H1 (cell line): ENCODE measurements at regions not wholly inside any gene's neighbourhood (a gene's known extent, or its start where the extent isn't known, plus 50 kb on each side); places are given as distances from the start of the nearest gene placed in this dataset.

ENCODE experiments used
- CTCF ChIA-PET: fragments of 300-600 bp; sonication (Branson Sonifier 250); formaldehyde crosslinking; loops from one replicate; lab custom pipeline; 2021; ENCODE audit not compliant: partially characterized antibody; lab: Charles Lee
- POLR2A ChIA-PET: fragments of 300-600 bp; sonication (Branson Sonifier 250); formaldehyde crosslinking; loops from one replicate; lab custom pipeline; 2021; ENCODE audit warnings: inconsistent platforms; ENCODE audit not compliant: partially characterized antibody; lab: Charles Lee
- DNase-seq, 2 experiments: peaks; one replicate each; pipeline versions ENCODE4 v3.0.0 to v3.0.0-alpha.2; 2010 to 2022; ENCODE audit warnings: low spot score in 2 of 2, low read depth in 1 of 2, mixed read lengths in 1 of 2
- FAIRE-seq: peaks from 2 replicates; lab custom pipeline; 2011; peaks lifted over from hg19 to GRCh38; lab: Jason Lieb, UNC
- H2AFZ ChIP-seq: 2 replicates; pipeline ENCODE4 v1.8.1; 2012; ENCODE audit warnings: low read length, inconsistent platforms
- H2AK5ac ChIP-seq: 2 replicates; pipeline ENCODE4 v1.6.1; 2013; ENCODE audit warnings: low read depth, low read length
- H2BK120ac ChIP-seq: replicated peaks from 2 replicates; pipeline ENCODE3; 2013; ENCODE audit warnings: low read depth, low read length, inconsistent platforms
- H2BK12ac ChIP-seq: 2 replicates; pipeline ENCODE4 v1.6.1; 2013; ENCODE audit warnings: low read depth, low read length
- H2BK15ac ChIP-seq: 2 replicates; pipeline ENCODE4 v1.6.1; 2013; ENCODE audit warnings: low read length
- H2BK20ac ChIP-seq: 2 replicates; pipeline ENCODE4 v1.6.1; 2013; ENCODE audit warnings: low read length
- H2BK5ac ChIP-seq: 2 replicates; pipeline ENCODE4 v1.6.1; 2013; ENCODE audit warnings: low read depth, low read length
- H3K14ac ChIP-seq: 2 replicates; pipeline ENCODE4 v1.6.1; 2013; ENCODE audit warnings: inconsistent platforms; ENCODE audit not compliant: insufficient read length
- H3K18ac ChIP-seq: 2 replicates; pipeline ENCODE4 v1.6.1; 2013; ENCODE audit warnings: low read length; ENCODE audit errors: extremely low read depth
- H3K23ac ChIP-seq: 2 replicates; pipeline ENCODE4 v1.6.1; 2013; ENCODE audit warnings: inconsistent platforms; ENCODE audit not compliant: insufficient read length
- H3K23me2 ChIP-seq: 2 replicates; pipeline ENCODE4 v1.6.1; 2013; ENCODE audit warnings: low read depth, low read length
- H3K27ac ChIP-seq: 2 replicates; pipeline ENCODE4 v1.6.1; 2011; ENCODE audit warnings: low read depth, low read length, inconsistent platforms
- H3K27me3 ChIP-seq, 4 experiments: replicated peaks in 1 of 4; 1 replicate in 1 of 4; 2 replicates in 3 of 4; pipeline versions ENCODE4 v1.6.1 to v1.8.1; 2011 to 2013; ENCODE audit warnings: low read length in 3 of 4, mild to moderate bottlenecking in 3 of 4, inconsistent platforms in 2 of 4, mixed read lengths in 2 of 4, moderate library complexity in 1 of 4; ENCODE audit not compliant: control insufficient read depth in 3 of 4, insufficient read depth in 3 of 4; ENCODE audit errors: extremely low read depth in 1 of 4
- H3K36me3 ChIP-seq, 4 experiments: 2 replicates each; pipeline versions ENCODE4 v1.6.1 to v1.8.1; 2011 to 2013; ENCODE audit warnings: mild to moderate bottlenecking in 4 of 4, low read length in 3 of 4, moderate library complexity in 2 of 4, control low read depth in 1 of 4, inconsistent platforms in 1 of 4; ENCODE audit not compliant: insufficient read depth in 4 of 4, control insufficient read depth in 2 of 4
- H3K4ac ChIP-seq: replicated peaks from 2 replicates; pipeline ENCODE3; 2013; ENCODE audit warnings: low read length, low read depth, mixed read lengths, inconsistent platforms; ENCODE audit not compliant: insufficient read length
- H3K4me1 ChIP-seq, 4 experiments: replicated peaks in 1 of 4; 1 replicate in 1 of 4; 2 replicates in 3 of 4; pipeline versions ENCODE4 v1.6.1 to v1.8.1; 2011 to 2013; ENCODE audit warnings: low read length in 3 of 4, inconsistent platforms in 2 of 4, mixed read lengths in 1 of 4; ENCODE audit not compliant: insufficient read depth in 4 of 4, control insufficient read depth in 3 of 4
- H3K4me2 ChIP-seq, 2 experiments: 2 replicates each; pipeline versions ENCODE4 v1.6.1 to v1.8.1; 2011 to 2013; ENCODE audit warnings: low read depth in 2 of 2, low read length in 2 of 2, control low read depth in 1 of 2, inconsistent platforms in 1 of 2, mild to moderate bottlenecking in 1 of 2; ENCODE audit not compliant: insufficient read depth in 1 of 2
- H3K4me3 ChIP-seq, 4 experiments: fragments of 200-600, 300-600 bp in 1 of 4; sonication (generic), shearing (Covaris generic), sonication (Bioruptor Twin) in 1 of 4; 2 replicates each; pipeline versions ENCODE4 v1.5.1 to v1.8.1; 2011 to 2016; ENCODE audit warnings: low read length in 4 of 4, low read depth in 3 of 4, control low read depth in 2 of 4, inconsistent platforms in 2 of 4, mild to moderate bottlenecking in 2 of 4, mixed read lengths in 1 of 4, moderate library complexity in 1 of 4; ENCODE audit not compliant: insufficient read depth in 2 of 4; ENCODE audit errors: extremely low read depth in 1 of 4
- H3K56ac ChIP-seq: replicated peaks from 2 replicates; pipeline ENCODE3; 2013; ENCODE audit warnings: low read depth, mild to moderate bottlenecking, mixed read lengths, low read length, inconsistent platforms; ENCODE audit not compliant: insufficient read length
- H3K79me1 ChIP-seq: 2 replicates; pipeline ENCODE4 v1.6.1; 2013; ENCODE audit warnings: low read depth, low read length, control low read depth
- H3K79me2 ChIP-seq, 2 experiments: 2 replicates each; pipeline versions ENCODE4 v1.6.1 to v1.8.1; 2012 to 2013; ENCODE audit warnings: low read length in 2 of 2, mild to moderate bottlenecking in 2 of 2, inconsistent platforms in 1 of 2; ENCODE audit not compliant: insufficient read depth in 2 of 2, control insufficient read depth in 1 of 2
- H3K9ac ChIP-seq, 4 experiments: replicated peaks in 1 of 4; 1 replicate in 1 of 4; 2 replicates in 3 of 4; pipeline versions ENCODE4 v1.6.1 to v1.8.1; 2011 to 2013; ENCODE audit warnings: low read depth in 3 of 4, low read length in 3 of 4, control low read depth in 2 of 4, mild to moderate bottlenecking in 2 of 4, moderate library complexity in 2 of 4, inconsistent platforms in 1 of 4; ENCODE audit errors: extremely low read depth in 1 of 4
- H3K9me3 ChIP-seq, 2 experiments: 2 replicates each; pipeline versions ENCODE4 v1.6.1 to v1.8.1; 2012 to 2013; ENCODE audit warnings: mild to moderate bottlenecking in 2 of 2, moderate library complexity in 2 of 2, control low read depth in 1 of 2, inconsistent platforms in 1 of 2, low read depth in 1 of 2, low read length in 1 of 2, mixed read lengths in 1 of 2; ENCODE audit not compliant: insufficient read depth in 2 of 2
- H4K20me1 ChIP-seq, 2 experiments: replicated peaks in 1 of 2; 2 replicates each; pipeline versions ENCODE3 to v1.8.1; 2011 to 2013; ENCODE audit warnings: inconsistent platforms in 2 of 2, low read length in 2 of 2, mild to moderate bottlenecking in 1 of 2; ENCODE audit not compliant: insufficient read depth in 2 of 2, control insufficient read depth in 1 of 2
- H4K5ac ChIP-seq: 2 replicates; pipeline ENCODE4 v1.6.1; 2013; ENCODE audit warnings: low read length, low read depth, mixed read lengths, inconsistent platforms; ENCODE audit not compliant: insufficient read length
- H4K8ac ChIP-seq: 2 replicates; pipeline ENCODE4 v1.8.0; 2013; ENCODE audit warnings: mild to moderate bottlenecking, moderate library complexity, low read length, inconsistent platforms; ENCODE audit not compliant: insufficient read depth; ENCODE audit errors: extremely low read depth
- H4K91ac ChIP-seq: replicated peaks from 2 replicates; pipeline ENCODE3; 2013; ENCODE audit warnings: low read length, mixed read lengths, inconsistent platforms; ENCODE audit not compliant: insufficient read length
- BCL11A ChIP-seq, 2 experiments: IDR thresholded peaks; one replicate each; pipeline ENCODE4 v1.6.1; 2011; ENCODE audit warnings: low read depth in 2 of 2, low read length in 2 of 2, mild to moderate bottlenecking in 2 of 2
- CHD1 ChIP-seq: IDR thresholded peaks from 2 replicates; pipeline ENCODE4 v1.6.1; 2012; ENCODE audit warnings: low read depth, low read length, improper control_type of control experiment
- EP300 ChIP-seq, 2 experiments: IDR thresholded peaks; 1 replicate in 1 of 2; 2 replicates in 1 of 2; pipeline ENCODE4 v1.6.1; 2011 to 2012; ENCODE audit warnings: low read depth in 2 of 2, low read length in 2 of 2, mild to moderate bottlenecking in 2 of 2, borderline replicate concordance in 1 of 2, inconsistent platforms in 1 of 2, moderate library complexity in 1 of 2
- SP2 ChIP-seq: IDR thresholded peaks from 2 replicates; pipeline ENCODE4 v1.6.1; 2012; ENCODE audit warnings: mild to moderate bottlenecking, low read length, inconsistent platforms
- SRF ChIP-seq: IDR thresholded peaks from 2 replicates; pipeline ENCODE4 v1.6.1; 2011; ENCODE audit warnings: mild to moderate bottlenecking, low read depth, low read length, moderate library complexity
- WGBS, 2 experiments: shearing (Covaris generic) in 1 of 2; methylation state at CpG; one replicate each; pipeline versions ENCODE4 v1.1.6 to v1.1.7; 2013 to 2015; ENCODE audit warnings: low lambda C conversion rate in 2 of 2, mixed read lengths in 2 of 2, inconsistent platforms in 1 of 2, low coverage in 1 of 2, missing lambda C conversion rate in 1 of 2; ENCODE audit not compliant: insufficient replicate concordance in 2 of 2, insufficient coverage in 1 of 2, insufficient read length in 1 of 2; ENCODE audit errors: extremely low coverage in 1 of 2, missing lambda C conversion rate in 1 of 2; 5-methylcytosine and 5-hydroxymethylcytosine counted together

DNA sequence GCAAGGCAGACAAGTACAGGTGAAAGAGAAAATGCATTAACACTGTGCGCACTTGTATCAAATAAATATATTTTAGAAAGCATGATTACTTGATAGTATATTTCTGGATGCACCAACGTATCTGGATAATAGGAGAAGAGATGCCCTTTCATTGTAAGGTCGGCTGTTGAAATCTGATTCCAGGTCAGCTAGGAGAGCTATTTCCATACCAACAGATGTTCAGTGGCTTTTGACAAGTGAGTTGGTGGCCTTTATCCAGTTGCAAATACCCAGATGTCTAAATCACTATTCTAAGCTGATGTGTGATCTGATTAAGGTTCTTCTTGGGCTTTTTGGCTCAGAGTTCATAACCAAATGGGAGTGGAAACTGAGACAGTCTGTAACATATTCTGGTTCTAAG is 128.2 kb upstream of the TBCA start:
- H3K4me3 ChIP-seq: no peak overlapping the region
- WGBS, 2 experiments: 71% methylated on average over 3 of the region's 3 CpGs; no CpG with 5 or more reads in 1 of the 2 experiments
- no peaks in the 10 kb centered on the region for H3K79me2 ChIP-seq
- H3K18ac ChIP-seq: no peak overlapping the region
- H3K27ac ChIP-seq: no peak overlapping the region
- H2BK120ac ChIP-seq: no peak overlapping the region
- H4K91ac ChIP-seq: no peak overlapping the region
- no peaks in the 10 kb centered on the region for H3K4me1 ChIP-seq
- TF ChIP-seq EP300 (IDR thresholded peaks at IDR 0.05; ENCODE audit: borderline replicate concordance in 1 of 2, low read depth in 2 of 2, low read length in 2 of 2) (no peak), BCL11A (IDR thresholded peaks at IDR 0.05; ENCODE audit: low read depth in 2 of 2, low read length in 2 of 2) (no peak), CHD1 (no peak), SRF (no peak), SP2 (no peak)
- H3K9me3 ChIP-seq: no peaks in the 10 kb centered on the region
- no peak overlapping the region for H3K14ac ChIP-seq
- no peak overlapping the region for H3K56ac ChIP-seq
- H3K23ac ChIP-seq: no peak overlapping the region
- H2BK12ac ChIP-seq: no peak overlapping the region
- no peak for DNase-seq
- no peaks in the 10 kb centered on the region for H3K79me1 ChIP-seq
- H2AK5ac ChIP-seq: no peak overlapping the region
- no peaks in the 10 kb centered on the region for H3K27me3 ChIP-seq
- H4K5ac ChIP-seq: no peak overlapping the region
- no peak overlapping the region for H2BK15ac ChIP-seq
- no peaks in the 10 kb centered on the region; a peak in 1 of 8 replicates for H3K36me3 ChIP-seq
- H3K23me2 ChIP-seq: no peaks in the 10 kb centered on the region
- H2BK5ac ChIP-seq: no peak overlapping the region
- no peak overlapping the region for H3K9ac ChIP-seq
- no peak overlapping the region for H2AFZ ChIP-seq
- CTCF ChIA-PET: interaction anchor here (1.0 to 3.2 kb wide), 3 partner anchors 19 to 34 kb away, joined by 3 to 9 read pairs (median 3); no protein-coding TSS in a partner anchor
- H4K8ac ChIP-seq: no peak overlapping the region
- H4K20me1 ChIP-seq: no peaks in the 10 kb centered on the region
- H3K4me2 ChIP-seq: no peak overlapping the region
- POLR2A ChIA-PET: no interaction called here
- no peak for FAIRE-seq
- H3K4ac ChIP-seq: no peak overlapping the region
- no peak overlapping the region for H2BK20ac ChIP-seq
